SJSA1 (cell line): ENCODE measurements at regions not wholly inside any gene's neighbourhood (a gene's known extent, or its start where the extent isn't known, plus 50 kb on each side); places are given as distances from the start of the nearest gene placed in this dataset.

Source experiments
- DNase-seq, 2 experiments: peaks; one replicate each; pipeline ENCODE4 v3.0.0-alpha.2; 2015 to 2020; ENCODE audit warnings: low spot score in 2 of 2, low read depth in 1 of 2
- H3K27ac ChIP-seq: fragments of 250-450 bp; sonication (Bioruptor Pico); 2 replicates; pipeline ENCODE4 v1.5.1; 2020; ENCODE audit warnings: mild to moderate bottlenecking, moderate library complexity
- H3K27me3 ChIP-seq: fragments of 250-450 bp; sonication (Bioruptor Pico); replicated peaks from 2 replicates; pipeline ENCODE4 v1.5.1; 2020; ENCODE audit warnings: mild to moderate bottlenecking, moderate library complexity
- H3K36me3 ChIP-seq: fragments of 250-450 bp; sonication (Bioruptor Pico); 2 replicates; pipeline ENCODE4 v1.5.1; 2020; ENCODE audit warnings: mild to moderate bottlenecking
- H3K4me1 ChIP-seq: fragments of 250-450 bp; sonication (Bioruptor Pico); replicated peaks from 2 replicates; pipeline ENCODE4 v1.6.1; 2021; ENCODE audit warnings: mild to moderate bottlenecking
- H3K4me3 ChIP-seq: fragments of 250-450 bp; sonication (Bioruptor Pico); 2 replicates; pipeline ENCODE4 v1.5.1; 2020; ENCODE audit warnings: mild to moderate bottlenecking
- H3K9me3 ChIP-seq: fragments of 250-450 bp; sonication (Bioruptor Pico); replicated peaks from 2 replicates; pipeline ENCODE4 v1.5.1; 2020; ENCODE audit warnings: mild to moderate bottlenecking

GRCh38 chr16:13291591-13292333, 390.4 kb downstream of the SHISA9 start:
- Histone ChIP-seq H3K36me3 (no peaks in the 10 kb centered on the region), H3K27ac (no peak overlapping the region), H3K9me3 (no peaks in the 10 kb centered on the region), H3K4me1 (no peaks in the 10 kb centered on the region), H3K4me3 (no peak overlapping the region), H3K27me3 (no peaks in the 10 kb centered on the region)
- no peak for DNase-seq

GRCh38 chr16:13296206-13296605, 394.8 kb downstream of the SHISA9 start:
- no peak for DNase-seq
- no peaks in the 10 kb centered on the region for H3K4me1 ChIP-seq
- H3K27me3 ChIP-seq: no peaks in the 10 kb centered on the region
- H3K36me3 ChIP-seq: no peaks in the 10 kb centered on the region
- H3K9me3 ChIP-seq: no peaks in the 10 kb centered on the region
- H3K4me3 ChIP-seq: no peak overlapping the region
- H3K27ac ChIP-seq: no peak overlapping the region

- Histone ChIP-seq H3K27me3 (no peaks in the 10 kb centered on the region), H3K36me3 (no peaks in the 10 kb centered on the region), H3K27ac (no peak overlapping the region), H3K9me3 (no peaks in the 10 kb centered on the region), H3K4me1 (no peaks in the 10 kb centered on the region), H3K4me3 (no peak overlapping the region)
- no peak for DNase-seq
Measured at GRCh38 chr16:13298666-13299065, 397.3 kb downstream of the SHISA9 start.

- DNase-seq: no peak
- no peaks in the 10 kb centered on the region for H3K9me3 ChIP-seq
- H3K36me3 ChIP-seq: no peaks in the 10 kb centered on the region
- no peaks in the 10 kb centered on the region for H3K27me3 ChIP-seq
- H3K27ac ChIP-seq: no peak overlapping the region
- no peaks in the 10 kb centered on the region for H3K4me1 ChIP-seq
- H3K4me3 ChIP-seq: no peak overlapping the region
Measured at GRCh38 chr16:13300066-13300840, 398.9 kb downstream of the SHISA9 start.

GRCh38 chr16:13305019-13305755, 403.8 kb downstream of the SHISA9 start:
- Histone ChIP-seq H3K36me3 (no peaks in the 10 kb centered on the region), H3K27me3 (no peaks in the 10 kb centered on the region), H3K4me1 (peaks cover 19% of the 10 kb centered on the region), H3K27ac (no peak overlapping the region), H3K9me3 (no peaks in the 10 kb centered on the region), H3K4me3 (no peak overlapping the region)
- DNase-seq: no peak

- H3K4me3 ChIP-seq: no peak overlapping the region
- peaks cover 19% of the 10 kb centered on the region for H3K4me1 ChIP-seq
- no peaks in the 10 kb centered on the region for H3K36me3 ChIP-seq
- 0 out of 2 replicates have a peak overlapping the region, but pooled peaks have one; percentile 12 for H3K27ac ChIP-seq
- no peaks in the 10 kb centered on the region for H3K27me3 ChIP-seq
- DNase-seq: no peak
- no peaks in the 10 kb centered on the region for H3K9me3 ChIP-seq
Measured at GRCh38 chr16:13306161-13306995, 405.0 kb downstream of the SHISA9 start.

- no peaks in the 10 kb centered on the region for H3K36me3 ChIP-seq
- no peak overlapping the region for H3K4me3 ChIP-seq
Measured at GRCh38 chr16:13307255-13307654, 405.9 kb downstream of the SHISA9 start.

GRCh38 chr16:13307851-13308250, 406.5 kb downstream of the SHISA9 start:
- H3K4me3 ChIP-seq: no peak overlapping the region
- peaks cover 19% of the 10 kb centered on the region for H3K4me1 ChIP-seq
- no peaks in the 10 kb centered on the region for H3K36me3 ChIP-seq
- DNase-seq: no peak
- no peaks in the 10 kb centered on the region for H3K27me3 ChIP-seq
- H3K27ac ChIP-seq: peak overlapping the region; percentile 72
- H3K9me3 ChIP-seq: no peaks in the 10 kb centered on the region

More at GRCh38 chr16:13307255-13307654, 405.9 kb downstream of the SHISA9 start:
- Histone ChIP-seq H3K9me3 (no peaks in the 10 kb centered on the region), H3K4me1 (peaks cover 19% of the 10 kb centered on the region), H3K27me3 (no peaks in the 10 kb centered on the region), H3K27ac (peak overlapping the region; percentile 72)
- peak; percentile 44 to 47 for DNase-seq

- Histone ChIP-seq H3K9me3 (no peaks in the 10 kb centered on the region), H3K4me3 (no peak overlapping the region), H3K4me1 (peaks cover 10% of the 10 kb centered on the region), H3K27me3 (no peaks in the 10 kb centered on the region), H3K36me3 (no peaks in the 10 kb centered on the region), H3K27ac (no peak overlapping the region)
- no peak for DNase-seq
Measured at GRCh38 chr16:13312063-13312462, 410.7 kb downstream of the SHISA9 start.

- Histone ChIP-seq H3K27ac (no peak overlapping the region), H3K9me3 (no peaks in the 10 kb centered on the region), H3K4me3 (no peak overlapping the region), H3K4me1 (0 out of 2 replicates have a peak, but pooled peaks cover under 1% of the 10 kb centered on the region), H3K27me3 (no peaks in the 10 kb centered on the region), H3K36me3 (no peaks in the 10 kb centered on the region)
- no peak for DNase-seq
Measured at GRCh38 chr16:13313351-13313750, 412.0 kb downstream of the SHISA9 start.

GRCh38 chr16:13314633-13315032, 413.2 kb downstream of the SHISA9 start:
- H3K4me3 ChIP-seq: no peak overlapping the region
- H3K27me3 ChIP-seq: no peaks in the 10 kb centered on the region
- DNase-seq: no peak

GRCh38 chr16:13315642-13316427, 414.4 kb downstream of the SHISA9 start:
- Histone ChIP-seq H3K9me3 (no peaks in the 10 kb centered on the region), H3K4me3 (no peak overlapping the region), H3K27ac (no peak overlapping the region), H3K4me1 (no peaks in the 10 kb centered on the region), H3K27me3 (no peaks in the 10 kb centered on the region), H3K36me3 (no peaks in the 10 kb centered on the region)
- no peak for DNase-seq

More at GRCh38 chr16:13314633-13315032, 413.2 kb downstream of the SHISA9 start:
- Histone ChIP-seq H3K4me1 (no peaks in the 10 kb centered on the region), H3K9me3 (no peaks in the 10 kb centered on the region), H3K27ac (no peak overlapping the region), H3K36me3 (no peaks in the 10 kb centered on the region)
